ENCODE measurements at regions not wholly inside any gene's neighbourhood (a gene's known extent, or its start where the extent isn't known, plus 50 kb on each side); places are given as distances from the start of the nearest gene placed in this dataset.

DNA sequence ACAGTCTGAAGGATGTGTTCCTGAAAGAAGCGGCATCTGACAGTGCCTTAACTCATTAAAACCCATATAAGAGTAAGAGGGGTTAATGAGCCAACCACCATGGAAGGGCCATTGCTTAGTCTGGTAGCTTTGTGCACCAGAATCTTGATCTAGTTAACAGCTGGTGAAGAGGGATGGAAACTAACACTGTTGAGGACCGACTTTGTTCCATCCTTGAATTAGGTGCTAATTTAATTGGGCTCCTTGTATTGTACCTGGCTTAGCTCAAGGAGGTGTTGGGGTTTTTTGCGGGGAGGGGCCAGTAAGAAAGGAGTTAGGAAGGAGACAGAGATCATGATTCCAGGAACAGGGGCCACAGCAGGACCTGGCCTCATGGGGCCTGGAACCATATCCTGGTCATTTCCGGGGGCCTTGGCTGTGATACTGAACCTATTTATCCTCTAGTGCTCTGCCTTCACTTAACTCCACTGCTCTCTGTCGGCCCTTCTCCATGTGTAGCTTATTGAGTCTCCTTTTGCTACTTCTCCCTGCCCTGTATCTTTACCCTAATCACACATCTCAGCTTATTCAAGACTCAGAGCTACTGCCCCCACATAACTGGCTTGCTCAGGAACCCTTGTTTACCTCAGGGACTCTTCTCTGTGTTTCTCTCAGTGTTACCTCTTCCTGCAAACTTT lies 93.0 kb downstream of the RPL22L1 start (continued):
- TF ChIP-seq TAF7 (tag; IDR thresholded peaks at IDR 0.05), result 0 out of 2 replicates have a peak, but pooled peaks have one; percentile 5
- no peak for TF ChIP-seq MIER1 (IDR thresholded peaks at IDR 0.05; ENCODE audit: low read depth)
- no peak for TF ChIP-seq POU5F1 (IDR thresholded peaks at IDR 0.05; ENCODE audit: borderline replicate concordance, low read depth, low read length, partially characterized antibody)
- TF ChIP-seq MGA (IDR thresholded peaks at IDR 0.05), result 0 out of 2 replicates have a peak, but pooled peaks have one; percentile 21
- peak; percentile 71 for TF ChIP-seq PTRF (tag; IDR thresholded peaks at IDR 0.05)
- TF ChIP-seq MNT (conservative IDR thresholded peaks at IDR 0.05), result no peak
- TF ChIP-seq CCNT2 (IDR thresholded peaks at IDR 0.05; ENCODE audit: borderline replicate concordance, extremely low read depth, insufficient read length, low read depth, low read length), result no peak
- TF ChIP-seq CC2D1A (IDR thresholded peaks at IDR 0.05), result 0 out of 2 replicates have a peak, but pooled peaks have one; percentile 20
- TF ChIP-seq, protein P1, sequence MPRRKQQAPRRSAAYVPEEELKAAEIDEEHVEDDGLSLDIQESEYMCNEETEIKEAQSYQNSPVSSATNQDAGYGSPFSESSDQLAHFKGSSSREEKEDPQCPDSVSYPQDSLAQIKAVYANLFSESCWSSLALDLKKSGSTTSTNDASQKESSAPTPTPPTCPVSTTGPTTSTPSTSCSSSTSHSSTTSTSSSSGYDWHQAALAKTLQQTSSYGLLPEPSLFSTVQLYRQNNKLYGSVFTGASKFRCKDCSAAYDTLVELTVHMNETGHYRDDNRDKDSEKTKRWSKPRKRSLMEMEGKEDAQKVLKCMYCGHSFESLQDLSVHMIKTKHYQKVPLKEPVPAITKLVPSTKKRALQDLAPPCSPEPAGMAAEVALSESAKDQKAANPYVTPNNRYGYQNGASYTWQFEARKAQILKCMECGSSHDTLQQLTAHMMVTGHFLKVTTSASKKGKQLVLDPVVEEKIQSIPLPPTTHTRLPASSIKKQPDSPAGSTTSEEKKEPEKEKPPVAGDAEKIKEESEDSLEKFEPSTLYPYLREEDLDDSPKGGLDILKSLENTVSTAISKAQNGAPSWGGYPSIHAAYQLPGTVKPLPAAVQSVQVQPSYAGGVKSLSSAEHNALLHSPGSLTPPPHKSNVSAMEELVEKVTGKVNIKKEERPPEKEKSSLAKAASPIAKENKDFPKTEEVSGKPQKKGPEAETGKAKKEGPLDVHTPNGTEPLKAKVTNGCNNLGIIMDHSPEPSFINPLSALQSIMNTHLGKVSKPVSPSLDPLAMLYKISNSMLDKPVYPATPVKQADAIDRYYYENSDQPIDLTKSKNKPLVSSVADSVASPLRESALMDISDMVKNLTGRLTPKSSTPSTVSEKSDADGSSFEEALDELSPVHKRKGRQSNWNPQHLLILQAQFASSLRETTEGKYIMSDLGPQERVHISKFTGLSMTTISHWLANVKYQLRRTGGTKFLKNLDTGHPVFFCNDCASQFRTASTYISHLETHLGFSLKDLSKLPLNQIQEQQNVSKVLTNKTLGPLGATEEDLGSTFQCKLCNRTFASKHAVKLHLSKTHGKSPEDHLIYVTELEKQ (CRISPR knock-in tag; IDR thresholded peaks at IDR 0.05), result peak; percentile 38; the same call in 1 of the 2 replicates
- no peak for TF ChIP-seq MEF2A (IDR thresholded peaks at IDR 0.05; ENCODE audit: control insufficient read depth, low read depth, low read length)

Measured in K562 (cell line).